ENCODE measurements at regions not wholly inside any gene's neighbourhood (a gene's known extent, or its start where the extent isn't known, plus 50 kb on each side); places are given as distances from the start of the nearest gene placed in this dataset.

DNA sequence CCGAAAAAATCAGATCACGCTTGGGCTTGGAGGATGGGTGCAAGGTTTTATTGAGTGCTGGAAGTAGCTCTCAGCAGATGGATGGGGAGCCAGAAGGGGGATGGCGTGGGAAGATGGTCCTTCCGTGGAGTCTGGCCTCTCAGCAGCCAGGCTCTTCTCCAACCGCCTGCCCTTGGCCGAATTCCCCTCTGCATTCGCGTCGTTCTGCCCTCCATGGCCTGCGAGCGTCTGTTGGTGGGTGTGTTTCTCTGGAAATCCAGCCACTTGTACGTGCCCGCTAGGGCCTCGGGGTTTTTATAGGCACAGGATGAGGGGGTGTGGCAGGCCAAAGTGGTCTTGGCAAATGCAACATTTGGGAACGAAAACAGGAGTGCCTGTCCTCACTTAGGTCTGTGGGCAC, 815.2 kb downstream of the TSN start:
- TF ChIP-seq, protein P1, sequence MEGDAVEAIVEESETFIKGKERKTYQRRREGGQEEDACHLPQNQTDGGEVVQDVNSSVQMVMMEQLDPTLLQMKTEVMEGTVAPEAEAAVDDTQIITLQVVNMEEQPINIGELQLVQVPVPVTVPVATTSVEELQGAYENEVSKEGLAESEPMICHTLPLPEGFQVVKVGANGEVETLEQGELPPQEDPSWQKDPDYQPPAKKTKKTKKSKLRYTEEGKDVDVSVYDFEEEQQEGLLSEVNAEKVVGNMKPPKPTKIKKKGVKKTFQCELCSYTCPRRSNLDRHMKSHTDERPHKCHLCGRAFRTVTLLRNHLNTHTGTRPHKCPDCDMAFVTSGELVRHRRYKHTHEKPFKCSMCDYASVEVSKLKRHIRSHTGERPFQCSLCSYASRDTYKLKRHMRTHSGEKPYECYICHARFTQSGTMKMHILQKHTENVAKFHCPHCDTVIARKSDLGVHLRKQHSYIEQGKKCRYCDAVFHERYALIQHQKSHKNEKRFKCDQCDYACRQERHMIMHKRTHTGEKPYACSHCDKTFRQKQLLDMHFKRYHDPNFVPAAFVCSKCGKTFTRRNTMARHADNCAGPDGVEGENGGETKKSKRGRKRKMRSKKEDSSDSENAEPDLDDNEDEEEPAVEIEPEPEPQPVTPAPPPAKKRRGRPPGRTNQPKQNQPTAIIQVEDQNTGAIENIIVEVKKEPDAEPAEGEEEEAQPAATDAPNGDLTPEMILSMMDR (IDR thresholded peaks at IDR 0.05; ENCODE audit: low read depth, low read length, poor library complexity, severe bottlenecking) = no peak
- no peak for TF ChIP-seq EZH2phosphoT487 (IDR thresholded peaks at IDR 0.05; ENCODE audit: borderline replicate concordance, low read length)
